PC-9 (cell line): ENCODE measurements at regions not wholly inside any gene's neighbourhood (a gene's known extent, or its start where the extent isn't known, plus 50 kb on each side); places are given as distances from the start of the nearest gene placed in this dataset.
A peak's percentile ranks its signal among the peaks of the same experiment; 100 is the strongest.

Experiments used
- BruUV-seq: library from RNA; stranded (reverse); fragments of 400-500 nt; replicated peaks from 2 replicates; lab custom pipeline; 2021; lab: Mats Ljungman, UMichigan
- CTCF ChIA-PET: fragments of 300-600 bp; sonication (Branson Sonifier 250); formaldehyde crosslinking; loops from one replicate; lab custom pipeline; 2022; ENCODE audit warnings: antibody characterized with exemption; lab: Charles Lee
- POLR2A ChIA-PET: fragments of 300-600 bp; sonication (Branson Sonifier 250); formaldehyde crosslinking; loops from one replicate; lab custom pipeline; 2022; ENCODE audit warnings: antibody characterized with exemption; ENCODE audit not compliant: unreplicated experiment; lab: Charles Lee
- DNase-seq, 2 experiments: peaks; one replicate each; pipeline versions ENCODE4 v3.0.0 to v3.0.0-alpha.2; 2015 to 2022; ENCODE audit warnings: mixed read lengths in 1 of 2
- H2AFZ ChIP-seq: fragments of 200-600 bp; sonication (generic); 2 replicates; pipeline ENCODE4 v1.8.1; 2017; ENCODE audit warnings: antibody characterized with exemption
- H3F3A ChIP-seq: fragments of 200-600 bp; sonication (generic); 2 replicates; pipeline ENCODE4 v1.8.1; 2017; ENCODE audit warnings: antibody characterized with exemption, mild to moderate bottlenecking, low read depth; ENCODE audit not compliant: insufficient read depth
- H3K27ac ChIP-seq: fragments of 200-600 bp; sonication (generic); 2 replicates; pipeline ENCODE4 v1.6.1; 2016; ENCODE audit warnings: mixed run types
- H3K27me3 ChIP-seq: fragments of 200-600 bp; sonication (generic); 2 replicates; pipeline ENCODE4 v1.6.1; 2016; ENCODE audit warnings: low read depth, mixed run types; ENCODE audit not compliant: insufficient read depth
- H3K36me3 ChIP-seq: fragments of 200-600 bp; sonication (generic); 2 replicates; pipeline ENCODE4 v1.6.1; 2016; ENCODE audit warnings: low read depth, mixed run types
- H3K4me1 ChIP-seq: fragments of 200-600 bp; sonication (generic); replicated peaks from 2 replicates; pipeline ENCODE4 v1.6.1; 2016; ENCODE audit warnings: mixed run types; ENCODE audit not compliant: insufficient read depth
- H3K4me2 ChIP-seq: fragments of 200-600 bp; sonication (generic); 2 replicates; pipeline ENCODE4 v1.6.1; 2017; ENCODE audit warnings: mixed run types
- H3K4me3 ChIP-seq: fragments of 200-600 bp; sonication (generic); 2 replicates; pipeline ENCODE4 v1.6.1; 2016; ENCODE audit warnings: mixed run types
- H3K79me2 ChIP-seq: fragments of 200-600 bp; sonication (generic); 2 replicates; pipeline ENCODE4 v1.6.1; 2017; ENCODE audit warnings: low read depth, mixed run types
- H3K9me2 ChIP-seq: fragments of 200-600 bp; sonication (generic); 2 replicates; pipeline ENCODE4 v1.8.1; 2017; ENCODE audit warnings: mild to moderate bottlenecking; ENCODE audit not compliant: insufficient read depth
- H3K9me3 ChIP-seq: fragments of 200-600 bp; sonication (generic); 2 replicates; pipeline ENCODE4 v1.8.1; 2016; ENCODE audit warnings: low read depth; ENCODE audit not compliant: insufficient read depth
- H4K20me1 ChIP-seq: fragments of 200-600 bp; sonication (generic); 2 replicates; pipeline ENCODE4 v1.8.1; 2017; ENCODE audit not compliant: insufficient read depth
- EZH2 ChIP-seq: fragments of 200-600 bp; sonication (generic); IDR thresholded peaks from 2 replicates; pipeline ENCODE4 v1.8.0; 2017; ENCODE audit warnings: antibody characterized with exemption, low read depth
- intact Hi-C: fragments of 100-400 bp; cut with micrococcal nuclease; formaldehyde crosslinking; loops from one replicate; pipeline ENCODE4 v1.10.0; 2022; ENCODE audit not compliant: unreplicated experiment
- TF ChIP-seq, protein P1 (sequence below): fragments of 200-600 bp; sonication (generic); conservative IDR thresholded peaks from 2 replicates; pipeline ENCODE4 v1.6.1; 2017; ENCODE audit warnings: mixed run types, antibody characterized with exemption, mild to moderate bottlenecking, moderate library complexity

DNA sequence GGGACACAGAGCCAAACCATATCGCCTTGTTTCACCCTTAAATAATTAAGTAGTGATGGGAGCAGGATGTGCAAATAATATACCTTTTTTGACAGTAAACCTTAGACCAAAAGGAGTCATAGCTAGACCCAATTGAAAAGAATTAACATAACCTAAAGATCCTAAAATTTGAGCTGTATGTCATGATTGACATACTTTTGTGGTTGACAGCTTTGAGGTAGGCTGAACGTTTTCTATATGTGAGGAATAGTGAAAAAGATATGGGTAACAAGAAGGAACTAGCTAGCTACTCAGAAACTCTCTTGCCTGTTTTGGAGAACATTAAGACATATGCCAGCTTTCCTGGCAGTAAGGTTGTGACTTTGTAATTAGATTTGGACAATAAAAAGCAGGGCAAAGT, 320.6 kb downstream of the KCNC2 start:
- no peak overlapping the region for H3K4me3 ChIP-seq
- H3K36me3 ChIP-seq = no peaks in the 10 kb centered on the region
- DNase-seq = no peak
- no peaks in the 10 kb centered on the region for H4K20me1 ChIP-seq
- BruUV-seq = no TSS peak
- H3K4me2 ChIP-seq = peak overlapping the region; percentile 62
- H3K79me2 ChIP-seq = no peaks in the 10 kb centered on the region
- no peaks in the 10 kb centered on the region for H3K27me3 ChIP-seq
- H3K4me1 ChIP-seq = peaks cover 30% of the 10 kb centered on the region
- H3K9me2 ChIP-seq = no peaks in the 10 kb centered on the region
- H3K27ac ChIP-seq = peak overlapping the region; percentile 77
- ChIA-PET CTCF (no interaction called here), POLR2A (no interaction called here)
- H3F3A ChIP-seq = peaks cover 19% of the 10 kb centered on the region
- 0 out of 2 replicates have a peak, but pooled peaks cover 7% of the 10 kb centered on the region for H3K9me3 ChIP-seq
- H2AFZ ChIP-seq = no peak overlapping the region
- TF ChIP-seq, protein P1, sequence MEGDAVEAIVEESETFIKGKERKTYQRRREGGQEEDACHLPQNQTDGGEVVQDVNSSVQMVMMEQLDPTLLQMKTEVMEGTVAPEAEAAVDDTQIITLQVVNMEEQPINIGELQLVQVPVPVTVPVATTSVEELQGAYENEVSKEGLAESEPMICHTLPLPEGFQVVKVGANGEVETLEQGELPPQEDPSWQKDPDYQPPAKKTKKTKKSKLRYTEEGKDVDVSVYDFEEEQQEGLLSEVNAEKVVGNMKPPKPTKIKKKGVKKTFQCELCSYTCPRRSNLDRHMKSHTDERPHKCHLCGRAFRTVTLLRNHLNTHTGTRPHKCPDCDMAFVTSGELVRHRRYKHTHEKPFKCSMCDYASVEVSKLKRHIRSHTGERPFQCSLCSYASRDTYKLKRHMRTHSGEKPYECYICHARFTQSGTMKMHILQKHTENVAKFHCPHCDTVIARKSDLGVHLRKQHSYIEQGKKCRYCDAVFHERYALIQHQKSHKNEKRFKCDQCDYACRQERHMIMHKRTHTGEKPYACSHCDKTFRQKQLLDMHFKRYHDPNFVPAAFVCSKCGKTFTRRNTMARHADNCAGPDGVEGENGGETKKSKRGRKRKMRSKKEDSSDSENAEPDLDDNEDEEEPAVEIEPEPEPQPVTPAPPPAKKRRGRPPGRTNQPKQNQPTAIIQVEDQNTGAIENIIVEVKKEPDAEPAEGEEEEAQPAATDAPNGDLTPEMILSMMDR = no peak
- TF ChIP-seq EZH2 = no peak
- intact Hi-C loops = no loop called here

GRCh38 chr12:74889563-74890236, 319.9 kb downstream of the KCNC2 start:
- Histone ChIP-seq H3K4me1 (peaks cover 30% of the 10 kb centered on the region), H3K36me3 (no peaks in the 10 kb centered on the region), H2AFZ (no peak overlapping the region), H4K20me1 (no peaks in the 10 kb centered on the region), H3K9me2 (no peaks in the 10 kb centered on the region), H3K4me3 (peak overlapping the region; percentile 32; the same call in 1 of the 2 replicates), H3K27me3 (no peaks in the 10 kb centered on the region), H3K79me2 (no peaks in the 10 kb centered on the region), H3K9me3 (0 out of 2 replicates have a peak, but pooled peaks cover 7% of the 10 kb centered on the region), H3K27ac (peak overlapping the region; percentile 77), H3K4me2 (peak overlapping the region; percentile 62), H3F3A (peaks cover 19% of the 10 kb centered on the region)
- no peak for TF ChIP-seq EZH2
- TF ChIP-seq, protein P1 = no peak
- DNase-seq = peak; percentile 13 to 78
- intact Hi-C loops = no loop called here
- CTCF ChIA-PET = no interaction called here
- POLR2A ChIA-PET = interaction anchor here (0.7 to 0.8 kb wide), 2 partner anchors 16 to 1669 kb away, joined by 6 to 10 read pairs; no protein-coding TSS in a partner anchor
- no TSS peak for BruUV-seq

GRCh38 chr12:74890237-74890599, 319.4 kb downstream of the KCNC2 start:
- H3K9me3 ChIP-seq = 0 out of 2 replicates have a peak, but pooled peaks cover 7% of the 10 kb centered on the region
- H3K27ac ChIP-seq = peak overlapping the region; percentile 77
- peaks cover 19% of the 10 kb centered on the region for H3F3A ChIP-seq
- intact Hi-C loops = no loop called here
- no peaks in the 10 kb centered on the region for H4K20me1 ChIP-seq
- ChIA-PET POLR2A (interaction anchor here (0.7 to 0.8 kb wide), 3 partner anchors 15 to 1669 kb away, joined by 3 to 10 read pairs (median 6); no protein-coding TSS in a partner anchor), CTCF (no interaction called here)
- BruUV-seq = no TSS peak
- peaks cover 30% of the 10 kb centered on the region for H3K4me1 ChIP-seq
- H3K4me2 ChIP-seq = peak overlapping the region; percentile 62
- no peaks in the 10 kb centered on the region for H3K79me2 ChIP-seq
- no peak for TF ChIP-seq EZH2
- TF ChIP-seq, protein P1 = no peak
- peak overlapping the region; percentile 14; the same call in 1 of the 2 replicates for H2AFZ ChIP-seq
- H3K27me3 ChIP-seq = no peaks in the 10 kb centered on the region
- no peaks in the 10 kb centered on the region for H3K36me3 ChIP-seq
- no peak overlapping the region for H3K4me3 ChIP-seq
- no peaks in the 10 kb centered on the region for H3K9me2 ChIP-seq
- peak; percentile 37 to 86 for DNase-seq
